SH-SY5Y (cell line): ENCODE measurements at regions not wholly inside any gene's neighbourhood (a gene's known extent, or its start where the extent isn't known, plus 50 kb on each side); places are given as distances from the start of the nearest gene placed in this dataset.

Source experiments
- GATA2 ChIP-seq: IDR thresholded peaks from 2 replicates; pipeline ENCODE4 v1.6.1; 2011; ENCODE audit warnings: mild to moderate bottlenecking, low read depth, low read length
- GATA3 ChIP-seq: IDR thresholded peaks from 2 replicates; pipeline ENCODE4 v1.6.1; 2011; ENCODE audit warnings: low read depth, mild to moderate bottlenecking, low read length, moderate library complexity

DNA sequence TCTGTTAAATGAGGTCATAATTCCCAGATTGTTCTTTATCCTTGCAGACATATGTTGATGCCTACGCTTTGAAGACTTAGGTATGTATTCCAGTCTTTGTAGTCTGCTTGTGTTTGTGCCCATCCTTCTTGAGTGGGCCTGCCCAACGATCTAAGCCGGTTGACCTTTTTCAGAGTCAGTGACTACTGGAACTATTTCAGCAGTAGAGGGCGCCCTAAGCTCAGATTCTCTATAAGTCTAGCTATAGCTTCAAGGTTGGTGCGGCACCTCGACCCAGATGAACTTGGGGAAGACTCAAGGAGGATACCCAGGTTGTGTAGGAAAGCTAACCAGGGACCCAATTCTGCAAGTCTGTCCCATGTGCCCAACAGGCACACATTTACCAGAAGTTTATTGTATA is 228.8 kb upstream of the PPP2R3A start:
- no peak for TF ChIP-seq GATA2
- no peak for TF ChIP-seq GATA3
